NOMO-1 (cell line): ENCODE measurements at regions not wholly inside any gene's neighbourhood (a gene's known extent, or its start where the extent isn't known, plus 50 kb on each side); places are given as distances from the start of the nearest gene placed in this dataset.
"Not testable (repeated sequence)": the region's sequence is repeated elsewhere in the genome, so short reads cannot be mapped to it uniquely, and the experiment has no call there.

Experiments
- DNase-seq, 2 experiments: peaks; one replicate each; lab custom pipeline; 2025; ENCODE audit not compliant: unreplicated experiment in 2 of 2; lab: John Stamatoyannopoulos, UW

- no peak for DNase-seq
Observed at GRCh38 chr2:21194147-21194546, 70.4 kb downstream of the TDRD15 start.

- DNase-seq, result no peak
Observed at GRCh38 chr2:21194858-21195271, 71.1 kb downstream of the TDRD15 start.

- DNase-seq, result no peak
Observed at GRCh38 chr2:21195326-21195725, 71.6 kb downstream of the TDRD15 start.

GRCh38 chr2:21198637-21199036 lies 74.9 kb downstream of the TDRD15 start:
- no peak for DNase-seq

- DNase-seq, result no peak
Observed at GRCh38 chr2:21203976-21204375, 80.2 kb downstream of the TDRD15 start.

- not testable (repeated sequence) for DNase-seq
Observed at GRCh38 chr2:21214085-21214484, 90.3 kb downstream of the TDRD15 start.

- no peak for DNase-seq
Observed at GRCh38 chr2:21217442-21217841, 93.7 kb downstream of the TDRD15 start.

GRCh38 chr2:21220930-21221329 lies 97.2 kb downstream of the TDRD15 start:
- DNase-seq, result no peak

GRCh38 chr2:21223618-21224017 lies 99.8 kb downstream of the TDRD15 start:
- no peak for DNase-seq

- peak; percentile 40 to 76 for DNase-seq
Observed at GRCh38 chr2:21228041-21228895, 104.5 kb downstream of the TDRD15 start.

GRCh38 chr2:21229302-21229701 lies 105.5 kb downstream of the TDRD15 start:
- no peak for DNase-seq

- no peak for DNase-seq
Observed at GRCh38 chr2:21230140-21230539, 106.4 kb downstream of the TDRD15 start.

GRCh38 chr2:21231985-21232384 lies 108.2 kb downstream of the TDRD15 start:
- DNase-seq, result peak; percentile 65 to 87

- DNase-seq, result peak in 1 of 2 experiments; percentile 44
Observed at GRCh38 chr2:21233194-21233593, 109.4 kb downstream of the TDRD15 start.

GRCh38 chr2:21234001-21234400 lies 110.2 kb downstream of the TDRD15 start:
- peak in 1 of 2 experiments; percentile 81 for DNase-seq

GRCh38 chr2:21234464-21235120 lies 110.8 kb downstream of the TDRD15 start:
- no peak for DNase-seq

- not testable (repeated sequence) for DNase-seq
Observed at GRCh38 chr2:21239749-21240148, 116.0 kb downstream of the TDRD15 start.

- DNase-seq, result peak; percentile 13 to 42
Observed at GRCh38 chr2:21244161-21244560, 120.4 kb downstream of the TDRD15 start.

GRCh38 chr2:21245565-21245964 lies 121.8 kb downstream of the TDRD15 start:
- DNase-seq, result no peak

GRCh38 chr2:21249367-21249766 lies 125.6 kb downstream of the TDRD15 start:
- no peak for DNase-seq

- DNase-seq, result peak in 1 of 2 experiments; percentile 1
Observed at GRCh38 chr2:21250673-21251072, 126.9 kb downstream of the TDRD15 start.
